ENCODE measurements at regions not wholly inside any gene's neighbourhood (a gene's known extent, or its start where the extent isn't known, plus 50 kb on each side); places are given as distances from the start of the nearest gene placed in this dataset.
A peak's percentile ranks its signal among the peaks of the same experiment; 100 is the strongest.

DNA sequence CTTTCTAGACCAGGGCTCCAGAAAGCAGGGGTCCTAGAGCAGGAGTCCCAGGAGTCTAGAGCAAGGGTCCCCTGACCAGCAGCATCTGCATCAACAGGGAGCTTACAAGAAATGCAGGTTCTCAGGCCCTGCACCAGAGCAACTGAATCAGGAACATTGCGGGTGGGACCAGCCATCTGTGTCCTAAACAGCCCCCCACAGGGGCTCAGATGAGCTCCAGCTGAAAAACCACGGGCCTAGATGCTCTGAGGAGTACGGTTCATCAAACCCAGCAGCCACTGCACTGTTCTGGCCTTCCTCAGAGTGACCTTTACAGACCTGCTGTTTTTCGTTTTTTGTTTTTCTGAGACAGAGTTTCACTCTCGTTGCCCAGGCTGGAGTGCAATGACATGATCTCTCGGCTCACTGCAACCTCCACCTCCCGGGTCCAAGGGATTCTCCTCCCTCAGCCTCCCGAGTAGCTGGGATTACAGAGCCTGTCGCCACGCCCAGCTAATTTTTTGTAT, 438.2 kb downstream of the SOX9 start (continued):
- TF ChIP-seq, protein P1, sequence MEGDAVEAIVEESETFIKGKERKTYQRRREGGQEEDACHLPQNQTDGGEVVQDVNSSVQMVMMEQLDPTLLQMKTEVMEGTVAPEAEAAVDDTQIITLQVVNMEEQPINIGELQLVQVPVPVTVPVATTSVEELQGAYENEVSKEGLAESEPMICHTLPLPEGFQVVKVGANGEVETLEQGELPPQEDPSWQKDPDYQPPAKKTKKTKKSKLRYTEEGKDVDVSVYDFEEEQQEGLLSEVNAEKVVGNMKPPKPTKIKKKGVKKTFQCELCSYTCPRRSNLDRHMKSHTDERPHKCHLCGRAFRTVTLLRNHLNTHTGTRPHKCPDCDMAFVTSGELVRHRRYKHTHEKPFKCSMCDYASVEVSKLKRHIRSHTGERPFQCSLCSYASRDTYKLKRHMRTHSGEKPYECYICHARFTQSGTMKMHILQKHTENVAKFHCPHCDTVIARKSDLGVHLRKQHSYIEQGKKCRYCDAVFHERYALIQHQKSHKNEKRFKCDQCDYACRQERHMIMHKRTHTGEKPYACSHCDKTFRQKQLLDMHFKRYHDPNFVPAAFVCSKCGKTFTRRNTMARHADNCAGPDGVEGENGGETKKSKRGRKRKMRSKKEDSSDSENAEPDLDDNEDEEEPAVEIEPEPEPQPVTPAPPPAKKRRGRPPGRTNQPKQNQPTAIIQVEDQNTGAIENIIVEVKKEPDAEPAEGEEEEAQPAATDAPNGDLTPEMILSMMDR (conservative IDR thresholded peaks at IDR 0.05; ENCODE audit: low read depth in 2 of 2), result no peak
- TF ChIP-seq STAT1 (IDR thresholded peaks at IDR 0.05; ENCODE audit: unreplicated experiment) (no peak), CREB1 (CRISPR knock-in tag; IDR thresholded peaks at IDR 0.05; ENCODE audit: low read depth) (no peak), POLR2AphosphoS5 (IDR thresholded peaks at IDR 0.05; ENCODE audit: low read depth) (no peak), ZNF114 (CRISPR knock-in tag; IDR thresholded peaks at IDR 0.05) (no peak), EZH2phosphoT487 (IDR thresholded peaks at IDR 0.05; ENCODE audit: unreplicated experiment) (no peak), NANOG (IDR thresholded peaks at IDR 0.05; ENCODE audit: borderline replicate concordance) (no peak), ZNF331 (CRISPR knock-in tag; IDR thresholded peaks at IDR 0.05; ENCODE audit: low read depth) (no peak), JUNB (IDR thresholded peaks at IDR 0.05; ENCODE audit: unreplicated experiment) (no peak)
- TF ChIP-seq, protein P2, sequence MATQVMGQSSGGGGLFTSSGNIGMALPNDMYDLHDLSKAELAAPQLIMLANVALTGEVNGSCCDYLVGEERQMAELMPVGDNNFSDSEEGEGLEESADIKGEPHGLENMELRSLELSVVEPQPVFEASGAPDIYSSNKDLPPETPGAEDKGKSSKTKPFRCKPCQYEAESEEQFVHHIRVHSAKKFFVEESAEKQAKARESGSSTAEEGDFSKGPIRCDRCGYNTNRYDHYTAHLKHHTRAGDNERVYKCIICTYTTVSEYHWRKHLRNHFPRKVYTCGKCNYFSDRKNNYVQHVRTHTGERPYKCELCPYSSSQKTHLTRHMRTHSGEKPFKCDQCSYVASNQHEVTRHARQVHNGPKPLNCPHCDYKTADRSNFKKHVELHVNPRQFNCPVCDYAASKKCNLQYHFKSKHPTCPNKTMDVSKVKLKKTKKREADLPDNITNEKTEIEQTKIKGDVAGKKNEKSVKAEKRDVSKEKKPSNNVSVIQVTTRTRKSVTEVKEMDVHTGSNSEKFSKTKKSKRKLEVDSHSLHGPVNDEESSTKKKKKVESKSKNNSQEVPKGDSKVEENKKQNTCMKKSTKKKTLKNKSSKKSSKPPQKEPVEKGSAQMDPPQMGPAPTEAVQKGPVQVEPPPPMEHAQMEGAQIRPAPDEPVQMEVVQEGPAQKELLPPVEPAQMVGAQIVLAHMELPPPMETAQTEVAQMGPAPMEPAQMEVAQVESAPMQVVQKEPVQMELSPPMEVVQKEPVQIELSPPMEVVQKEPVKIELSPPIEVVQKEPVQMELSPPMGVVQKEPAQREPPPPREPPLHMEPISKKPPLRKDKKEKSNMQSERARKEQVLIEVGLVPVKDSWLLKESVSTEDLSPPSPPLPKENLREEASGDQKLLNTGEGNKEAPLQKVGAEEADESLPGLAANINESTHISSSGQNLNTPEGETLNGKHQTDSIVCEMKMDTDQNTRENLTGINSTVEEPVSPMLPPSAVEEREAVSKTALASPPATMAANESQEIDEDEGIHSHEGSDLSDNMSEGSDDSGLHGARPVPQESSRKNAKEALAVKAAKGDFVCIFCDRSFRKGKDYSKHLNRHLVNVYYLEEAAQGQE (IDR thresholded peaks at IDR 0.05; ENCODE audit: unreplicated experiment), result no peak
- TF ChIP-seq, protein P3, sequence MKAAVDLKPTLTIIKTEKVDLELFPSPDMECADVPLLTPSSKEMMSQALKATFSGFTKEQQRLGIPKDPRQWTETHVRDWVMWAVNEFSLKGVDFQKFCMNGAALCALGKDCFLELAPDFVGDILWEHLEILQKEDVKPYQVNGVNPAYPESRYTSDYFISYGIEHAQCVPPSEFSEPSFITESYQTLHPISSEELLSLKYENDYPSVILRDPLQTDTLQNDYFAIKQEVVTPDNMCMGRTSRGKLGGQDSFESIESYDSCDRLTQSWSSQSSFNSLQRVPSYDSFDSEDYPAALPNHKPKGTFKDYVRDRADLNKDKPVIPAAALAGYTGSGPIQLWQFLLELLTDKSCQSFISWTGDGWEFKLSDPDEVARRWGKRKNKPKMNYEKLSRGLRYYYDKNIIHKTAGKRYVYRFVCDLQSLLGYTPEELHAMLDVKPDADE (IDR thresholded peaks at IDR 0.05), result no peak

DNA sequence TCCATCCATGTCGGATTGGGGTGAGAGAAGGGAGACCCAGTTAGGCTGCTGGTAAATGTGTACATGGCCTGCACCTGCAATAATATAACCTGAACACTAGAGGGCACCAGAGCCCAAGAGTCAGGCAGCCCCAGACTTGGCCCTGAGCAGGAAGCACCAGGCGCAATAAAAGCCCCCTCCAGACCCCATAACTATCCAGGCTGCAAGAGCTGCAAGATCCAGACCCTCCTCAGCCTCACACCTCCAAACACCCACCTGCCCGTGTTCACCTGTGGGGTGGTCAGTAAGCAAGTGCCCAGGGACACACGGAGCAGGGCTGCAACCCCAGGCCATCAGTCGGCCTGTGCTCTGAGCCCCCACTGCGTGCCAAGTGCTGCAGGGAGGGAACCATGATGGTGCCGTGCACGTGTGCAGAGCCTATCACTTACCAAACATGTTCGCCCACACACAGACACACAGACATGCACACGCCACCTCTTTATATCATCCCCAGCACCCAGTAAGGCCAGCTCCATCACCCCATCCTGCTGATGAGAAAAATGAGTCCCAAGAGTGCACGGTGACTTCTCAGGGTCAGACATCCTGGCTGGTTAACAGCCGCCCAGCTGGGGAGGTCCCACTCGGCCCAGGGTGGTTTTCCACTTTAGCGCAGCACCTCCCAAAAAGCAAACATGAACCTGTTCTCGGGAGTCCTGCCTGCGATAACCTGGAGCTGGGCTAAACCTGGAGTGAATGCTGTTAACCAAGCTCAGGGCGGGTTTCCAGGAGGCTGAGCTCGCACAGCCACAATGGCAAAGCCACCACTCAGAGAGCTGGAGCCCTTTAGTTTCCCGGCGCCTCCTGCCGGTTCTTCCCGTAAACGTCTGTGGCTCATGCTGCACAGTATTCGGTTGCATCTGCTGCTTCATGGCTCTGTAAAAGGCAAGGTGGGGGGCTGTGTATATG, 439.8 kb downstream of the SOX9 start:
- Mint-ChIP-seq H3K9me3 (no peaks in the 10 kb centered on the region), H3K4me1 (peaks cover 5% of the 10 kb centered on the region; the same call in 2 of the 3 replicates), H3K27me3 (ENCODE audit: insufficient read depth, low read depth, poor library complexity) (peaks cover 2% of the 10 kb centered on the region), H3K36me3 (ENCODE audit: low read depth) (no peaks in the 10 kb centered on the region), H3K27ac (no peak overlapping the region), H3K4me3 (no peak overlapping the region)
- ATAC-seq (peak; percentile 84), DNase-seq (ENCODE audit: low spot score) (peak; percentile 75)
- Histone ChIP-seq H3K27ac (ENCODE audit: low read depth) (no peak overlapping the region), H3K27me3 (ENCODE audit: insufficient read depth) (no peaks in the 10 kb centered on the region), H2AFZ (peak overlapping the region; percentile 97), H3K4me3 (no peak overlapping the region), H3K9me2 (ENCODE audit: insufficient read depth) (no peaks in the 10 kb centered on the region), H3K4me2 (no peak overlapping the region), H3K36me3 (ENCODE audit: insufficient read depth) (no peaks in the 10 kb centered on the region), H4K20me1 (replicated peaks; ENCODE audit: insufficient read depth) (no peaks in the 10 kb centered on the region), H3F3A (replicated peaks; ENCODE audit: low read depth) (no peaks in the 10 kb centered on the region), H3K79me2 (replicated peaks; ENCODE audit: insufficient read depth) (no peaks in the 10 kb centered on the region), H3K4me1 (ENCODE audit: insufficient read depth) (no peaks in the 10 kb centered on the region; the same call in 1 of the 2 replicates)
- TF ChIP-seq EZH2 (IDR thresholded peaks at IDR 0.05; ENCODE audit: low read depth, unreplicated experiment) (no peak), STAT1 (IDR thresholded peaks at IDR 0.05; ENCODE audit: unreplicated experiment) (no peak)
- TF ChIP-seq, protein P1 (conservative IDR thresholded peaks at IDR 0.05; ENCODE audit: low read depth in 2 of 2), result peak; percentile 90 to 92

All from GM23338 (cell line).